ENCODE measurements at regions not wholly inside any gene's neighbourhood (a gene's known extent, or its start where the extent isn't known, plus 50 kb on each side); places are given as distances from the start of the nearest gene placed in this dataset.
A peak's percentile ranks its signal among the peaks of the same experiment; 100 is the strongest.

DNA sequence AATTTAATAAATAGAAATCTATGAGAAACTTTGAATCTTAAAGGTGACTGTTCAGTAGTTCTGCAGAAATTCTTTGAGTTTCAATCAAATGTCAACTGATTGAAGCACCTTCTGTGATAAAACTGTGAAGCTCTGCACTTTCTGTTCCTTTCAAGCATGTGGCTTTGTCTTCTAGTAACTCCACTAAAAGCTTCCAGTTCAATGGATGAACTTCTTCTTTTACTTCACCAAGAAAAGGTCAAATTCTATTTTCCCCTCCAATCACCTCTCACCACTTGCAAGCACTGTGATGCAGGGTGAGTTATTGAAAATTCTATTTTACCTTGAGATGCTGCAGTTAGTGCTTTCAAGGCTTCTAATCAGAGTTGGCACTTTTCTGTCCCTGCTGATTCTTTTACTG, 515.3 kb upstream of the B3GALT2 start:
- intact Hi-C loops (cut with micrococcal nuclease): no loop called here
- DNase-seq (ENCODE audit: unreplicated experiment): no peak
- H3K9me3 Mint-ChIP-seq (ENCODE audit: unreplicated experiment): no peaks in the 10 kb centered on the region
- H3K4me1 Mint-ChIP-seq (ENCODE audit: insufficient read depth, unreplicated experiment): peaks cover 22% of the 10 kb centered on the region
- ChIA-PET CTCF (interaction anchor here (0.6 kb wide), 1 partner anchor 252 kb away, joined by 6 read pairs; no protein-coding TSS in a partner anchor), POLR2A (interaction anchor here (0.7 kb wide), 1 partner anchor 9 kb away, joined by 3 read pairs; no protein-coding TSS in a partner anchor)
- no peak overlapping the region for H3K4me3 Mint-ChIP-seq (ENCODE audit: unreplicated experiment)
- no peaks in the 10 kb centered on the region for H3K36me3 Mint-ChIP-seq (ENCODE audit: insufficient read depth, unreplicated experiment)
- BruUV-seq (replicated peaks): no TSS peak
- no peaks in the 10 kb centered on the region for H3K27me3 Mint-ChIP-seq (ENCODE audit: insufficient read depth, unreplicated experiment)
- TF ChIP-seq, protein P1, sequence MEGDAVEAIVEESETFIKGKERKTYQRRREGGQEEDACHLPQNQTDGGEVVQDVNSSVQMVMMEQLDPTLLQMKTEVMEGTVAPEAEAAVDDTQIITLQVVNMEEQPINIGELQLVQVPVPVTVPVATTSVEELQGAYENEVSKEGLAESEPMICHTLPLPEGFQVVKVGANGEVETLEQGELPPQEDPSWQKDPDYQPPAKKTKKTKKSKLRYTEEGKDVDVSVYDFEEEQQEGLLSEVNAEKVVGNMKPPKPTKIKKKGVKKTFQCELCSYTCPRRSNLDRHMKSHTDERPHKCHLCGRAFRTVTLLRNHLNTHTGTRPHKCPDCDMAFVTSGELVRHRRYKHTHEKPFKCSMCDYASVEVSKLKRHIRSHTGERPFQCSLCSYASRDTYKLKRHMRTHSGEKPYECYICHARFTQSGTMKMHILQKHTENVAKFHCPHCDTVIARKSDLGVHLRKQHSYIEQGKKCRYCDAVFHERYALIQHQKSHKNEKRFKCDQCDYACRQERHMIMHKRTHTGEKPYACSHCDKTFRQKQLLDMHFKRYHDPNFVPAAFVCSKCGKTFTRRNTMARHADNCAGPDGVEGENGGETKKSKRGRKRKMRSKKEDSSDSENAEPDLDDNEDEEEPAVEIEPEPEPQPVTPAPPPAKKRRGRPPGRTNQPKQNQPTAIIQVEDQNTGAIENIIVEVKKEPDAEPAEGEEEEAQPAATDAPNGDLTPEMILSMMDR (IDR thresholded peaks at IDR 0.05; ENCODE audit: unreplicated experiment): no peak
- H3K27ac Mint-ChIP-seq (ENCODE audit: low read depth, unreplicated experiment): no peak overlapping the region

DNA sequence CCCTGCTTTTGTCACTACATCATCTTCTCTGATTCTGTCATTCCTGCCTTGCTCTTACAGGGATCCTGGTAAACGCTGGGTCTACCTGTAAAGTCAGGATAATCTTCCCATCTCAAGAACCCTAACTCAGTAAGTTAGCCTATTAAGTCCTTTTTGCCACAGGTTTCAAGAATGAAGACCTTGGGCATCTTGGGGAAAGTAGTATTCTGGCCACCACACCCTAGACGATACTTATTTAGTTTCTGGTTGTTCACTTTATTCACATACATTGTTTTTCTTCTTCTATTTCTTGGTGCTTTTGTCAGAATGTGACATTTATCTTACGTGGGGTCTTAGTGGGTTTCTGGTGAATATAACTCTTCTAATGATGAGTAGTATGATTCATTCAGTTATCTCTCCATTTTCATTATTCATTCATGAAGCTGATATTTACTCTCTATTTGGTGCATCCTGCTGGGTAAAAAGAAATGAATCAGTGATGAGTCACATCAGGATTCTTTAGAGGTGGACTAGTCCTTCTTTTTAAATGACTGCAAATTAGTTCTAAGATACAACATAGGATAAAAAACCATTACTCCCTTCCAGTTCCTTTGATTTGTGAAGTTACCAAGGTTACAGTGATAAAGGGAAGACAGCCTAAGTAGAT, 514.4 kb upstream of the B3GALT2 start:
- Mint-ChIP-seq H3K27ac (ENCODE audit: low read depth, unreplicated experiment) (no peak overlapping the region), H3K27me3 (ENCODE audit: insufficient read depth, unreplicated experiment) (no peaks in the 10 kb centered on the region), H3K4me3 (ENCODE audit: unreplicated experiment) (no peak overlapping the region), H3K9me3 (ENCODE audit: unreplicated experiment) (no peaks in the 10 kb centered on the region), H3K4me1 (ENCODE audit: insufficient read depth, unreplicated experiment) (peaks cover 20% of the 10 kb centered on the region), H3K36me3 (ENCODE audit: insufficient read depth, unreplicated experiment) (no peaks in the 10 kb centered on the region)
- ChIA-PET POLR2A (interaction anchor here (0.7 to 1.0 kb wide), 2 partner anchors 9 to 45 kb away, joined by 3 read pairs; no protein-coding TSS in a partner anchor), CTCF (no interaction called here)
- BruUV-seq (replicated peaks): no TSS peak
- intact Hi-C loops (cut with micrococcal nuclease): no loop called here
- peak; percentile 66 for DNase-seq (ENCODE audit: unreplicated experiment)
- TF ChIP-seq, protein P1 (IDR thresholded peaks at IDR 0.05; ENCODE audit: unreplicated experiment): no peak

DNA sequence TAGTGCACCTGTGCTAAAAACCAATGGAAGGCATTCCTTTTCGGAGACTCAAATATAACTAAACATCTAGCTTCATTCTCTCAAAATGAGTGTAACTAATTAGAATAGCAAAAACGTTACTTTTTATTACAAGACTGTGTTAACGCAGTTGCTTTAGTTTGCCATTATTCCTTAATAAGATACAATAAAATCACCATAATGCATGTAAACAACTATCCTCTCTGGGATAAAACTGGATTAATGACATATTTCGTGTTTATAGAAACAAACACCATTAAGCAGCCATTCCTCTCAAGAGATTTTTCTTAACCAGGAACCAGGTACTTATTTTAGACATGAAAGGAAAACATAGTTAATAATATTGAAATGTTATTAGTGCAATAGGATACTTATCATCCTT, 512.8 kb upstream of the B3GALT2 start:
- TF ChIP-seq, protein P1 (IDR thresholded peaks at IDR 0.05; ENCODE audit: unreplicated experiment): no peak
- Mint-ChIP-seq H3K36me3 (ENCODE audit: insufficient read depth, unreplicated experiment) (no peaks in the 10 kb centered on the region), H3K27ac (ENCODE audit: low read depth, unreplicated experiment) (no peak overlapping the region), H3K4me1 (ENCODE audit: insufficient read depth, unreplicated experiment) (peaks cover 11% of the 10 kb centered on the region), H3K9me3 (ENCODE audit: unreplicated experiment) (no peaks in the 10 kb centered on the region), H3K4me3 (ENCODE audit: unreplicated experiment) (no peak overlapping the region), H3K27me3 (ENCODE audit: insufficient read depth, unreplicated experiment) (no peaks in the 10 kb centered on the region)
- intact Hi-C loops (cut with micrococcal nuclease): no loop called here
- BruUV-seq (replicated peaks): no TSS peak
- CTCF ChIA-PET: no interaction called here
- DNase-seq (ENCODE audit: unreplicated experiment): no peak
- POLR2A ChIA-PET: interaction anchor here (1.1 kb wide), 1 partner anchor 8 kb away, joined by 3 read pairs; no protein-coding TSS in a partner anchor

DNA sequence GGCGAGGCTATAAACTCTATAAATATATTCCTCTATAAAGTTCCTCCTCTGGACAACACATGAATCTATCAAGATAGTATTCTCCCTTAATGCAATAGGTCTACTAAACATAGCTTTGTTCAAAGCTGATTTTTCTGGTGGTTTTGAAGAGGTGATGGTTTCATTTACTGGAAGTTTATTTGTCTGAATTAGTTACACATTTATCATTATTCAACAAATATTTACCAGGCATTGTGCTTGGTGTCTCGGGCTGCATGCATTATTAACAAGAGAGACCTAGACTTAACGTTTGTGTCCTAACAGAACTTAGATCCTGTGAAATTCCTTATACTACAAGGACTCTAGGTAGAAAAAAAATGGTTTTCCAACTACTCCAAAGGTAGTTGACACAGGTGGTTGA, 511.4 kb upstream of the B3GALT2 start:
- no TSS peak for BruUV-seq (replicated peaks)
- Mint-ChIP-seq H3K27ac (ENCODE audit: low read depth, unreplicated experiment) (no peak overlapping the region), H3K4me1 (ENCODE audit: insufficient read depth, unreplicated experiment) (peaks cover 11% of the 10 kb centered on the region), H3K27me3 (ENCODE audit: insufficient read depth, unreplicated experiment) (no peaks in the 10 kb centered on the region), H3K36me3 (ENCODE audit: insufficient read depth, unreplicated experiment) (no peaks in the 10 kb centered on the region), H3K4me3 (ENCODE audit: unreplicated experiment) (no peak overlapping the region), H3K9me3 (ENCODE audit: unreplicated experiment) (no peaks in the 10 kb centered on the region)
- DNase-seq (ENCODE audit: unreplicated experiment): no peak
- ChIA-PET CTCF (no interaction called here), POLR2A (interaction anchor here (1.4 kb wide), 1 partner anchor 16 kb away, joined by 4 read pairs; no protein-coding TSS in a partner anchor)
- intact Hi-C loops (cut with micrococcal nuclease): no loop called here
- TF ChIP-seq, protein P1 (IDR thresholded peaks at IDR 0.05; ENCODE audit: unreplicated experiment): no peak
